WTC11 (cell line): ENCODE measurements at regions not wholly inside any gene's neighbourhood (a gene's known extent, or its start where the extent isn't known, plus 50 kb on each side); places are given as distances from the start of the nearest gene placed in this dataset.

Experiments
- CTCF ChIP-seq: fragments of 200-600 bp; IDR thresholded peaks from 2 replicates; pipeline ENCODE4 v1.8.0; 2022; ENCODE audit warnings: antibody characterized with exemption
- TEAD1 ChIP-seq: sonication (generic); formaldehyde crosslinking; IDR thresholded peaks from 2 replicates; pipeline ENCODE4 v1.8.0; 2022; ENCODE audit warnings: mild to moderate bottlenecking, missing genetic modification reagents
- TF ChIP-seq, protein P1 (sequence below): sonication (generic); formaldehyde crosslinking; IDR thresholded peaks from 2 replicates; pipeline ENCODE4 v1.8.1; 2022; ENCODE audit warnings: low read depth, mild to moderate bottlenecking, moderate library complexity, missing genetic modification reagents, borderline replicate concordance

DNA sequence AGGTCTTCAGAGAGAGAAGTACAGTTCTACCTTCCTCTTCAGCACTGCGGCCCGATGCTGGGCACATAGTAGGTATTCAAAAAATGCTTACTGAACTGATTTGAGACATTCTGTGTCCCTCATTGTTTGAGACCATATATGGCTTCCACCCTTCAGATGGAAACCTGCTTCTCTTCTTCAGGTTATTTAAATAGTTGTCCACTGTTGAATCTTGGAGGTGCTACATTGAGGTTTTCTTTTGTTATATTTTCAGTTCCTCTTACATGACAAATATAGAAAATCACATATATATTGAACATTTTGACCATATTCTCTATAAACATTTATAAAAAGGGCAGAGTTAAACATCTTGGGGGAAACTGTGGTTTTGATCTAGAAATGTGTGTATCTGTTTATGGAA is 200.2 kb upstream of the LRRC3B start:
- TF ChIP-seq TEAD1, result no peak
- TF ChIP-seq, protein P1, sequence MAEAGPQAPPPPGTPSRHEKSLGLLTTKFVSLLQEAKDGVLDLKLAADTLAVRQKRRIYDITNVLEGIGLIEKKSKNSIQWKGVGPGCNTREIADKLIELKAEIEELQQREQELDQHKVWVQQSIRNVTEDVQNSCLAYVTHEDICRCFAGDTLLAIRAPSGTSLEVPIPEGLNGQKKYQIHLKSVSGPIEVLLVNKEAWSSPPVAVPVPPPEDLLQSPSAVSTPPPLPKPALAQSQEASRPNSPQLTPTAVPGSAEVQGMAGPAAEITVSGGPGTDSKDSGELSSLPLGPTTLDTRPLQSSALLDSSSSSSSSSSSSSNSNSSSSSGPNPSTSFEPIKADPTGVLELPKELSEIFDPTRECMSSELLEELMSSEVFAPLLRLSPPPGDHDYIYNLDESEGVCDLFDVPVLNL (CRISPR knock-in tag), result no peak
- no peak for TF ChIP-seq CTCF
